HG02571 (cell line): ENCODE measurements at regions not wholly inside any gene's neighbourhood (a gene's known extent, or its start where the extent isn't known, plus 50 kb on each side); places are given as distances from the start of the nearest gene placed in this dataset.
"Not testable (repeated sequence)": the region's sequence is repeated elsewhere in the genome, so short reads cannot be mapped to it uniquely, and the experiment has no call there.

Experiments used
- ATAC-seq: cut with Tn5 transposase; IDR thresholded peaks from one replicate; pipeline ENCODE4 v1.9.1; 2021; ENCODE audit warnings: mild to moderate bottlenecking, moderate library complexity; ENCODE audit not compliant: unreplicated experiment

GRCh38 chr6:40888456-40888990 is 150.5 kb downstream of the UNC5CL start:
- ATAC-seq, result no peak

- no peak for ATAC-seq
These were observed 151.2 kb downstream of the UNC5CL start for GRCh38 chr6:40887792-40888340.

DNA sequence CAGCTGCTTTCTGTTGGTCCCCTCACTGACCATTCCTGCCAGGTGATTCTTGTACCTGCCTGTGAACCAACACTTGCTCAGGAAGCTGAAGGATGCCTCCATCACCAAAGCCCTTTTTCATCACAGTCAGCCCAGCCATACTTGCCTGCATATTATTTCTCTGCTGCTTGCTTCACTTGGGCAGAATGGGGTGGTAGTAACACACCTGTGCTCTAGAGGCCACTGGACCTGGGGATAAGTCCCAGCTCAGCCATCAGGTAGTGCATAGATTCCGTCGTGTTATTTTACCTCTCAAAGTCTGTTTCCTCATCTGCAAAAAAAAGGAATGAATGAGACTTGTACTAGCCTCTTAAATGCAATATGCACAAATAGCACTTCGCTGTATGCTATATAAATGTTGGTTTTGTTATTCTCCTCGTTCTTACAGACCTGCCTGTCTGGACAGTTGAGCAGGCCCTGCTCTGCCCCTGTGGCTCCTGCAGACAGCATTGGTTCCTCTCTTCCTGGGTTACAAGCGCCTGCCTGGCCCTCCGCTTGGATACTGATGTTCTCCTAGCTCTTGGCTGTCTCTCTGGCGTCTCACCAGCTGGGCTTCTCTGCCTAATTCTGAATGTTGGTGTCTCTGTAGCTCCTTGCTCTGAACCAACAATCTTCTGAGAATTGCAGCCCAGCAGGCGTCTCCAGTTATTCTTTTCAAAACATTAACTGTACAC is 151.8 kb downstream of the UNC5CL start:
- ATAC-seq, result no peak

- ATAC-seq, result no peak
These were observed 153.8 kb downstream of the UNC5CL start for GRCh38 chr6:40885139-40885774.

DNA sequence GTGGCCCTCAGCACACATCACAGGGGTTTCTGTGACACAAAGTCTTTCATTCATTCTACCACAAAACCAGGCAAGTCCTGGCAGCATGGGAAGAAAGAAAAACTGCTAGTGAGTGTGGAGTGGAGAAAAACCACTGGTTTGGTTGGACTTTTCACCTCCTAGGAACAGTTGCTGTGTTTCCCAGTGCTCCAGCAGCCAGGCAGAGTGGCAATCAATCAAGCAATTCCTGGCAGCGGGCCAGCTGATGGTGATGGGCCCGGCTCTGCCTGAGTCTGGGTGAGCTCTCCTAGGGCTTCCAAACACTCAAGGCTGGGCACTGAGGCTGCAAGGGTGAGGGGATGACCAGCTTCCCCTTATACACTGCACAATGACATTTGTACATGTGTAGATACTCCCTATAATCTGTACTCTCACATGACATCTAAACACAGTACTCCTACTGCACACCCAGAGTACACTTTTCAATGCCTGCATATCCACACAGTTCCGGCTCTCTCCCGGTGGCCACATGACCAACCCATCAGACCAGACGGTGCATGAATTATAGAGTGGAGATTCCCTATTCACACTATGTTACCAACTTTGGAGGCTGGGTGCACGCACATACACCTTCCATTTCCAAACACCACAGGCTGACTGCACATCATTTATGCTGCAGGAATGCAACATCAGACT is 156.6 kb downstream of the UNC5CL start:
- ATAC-seq, result no peak

- no peak for ATAC-seq
These were observed 157.5 kb downstream of the UNC5CL start for GRCh38 chr6:40881501-40881900.

GRCh38 chr6:40880906-40881305 is 158.1 kb downstream of the UNC5CL start:
- ATAC-seq, result no peak

DNA sequence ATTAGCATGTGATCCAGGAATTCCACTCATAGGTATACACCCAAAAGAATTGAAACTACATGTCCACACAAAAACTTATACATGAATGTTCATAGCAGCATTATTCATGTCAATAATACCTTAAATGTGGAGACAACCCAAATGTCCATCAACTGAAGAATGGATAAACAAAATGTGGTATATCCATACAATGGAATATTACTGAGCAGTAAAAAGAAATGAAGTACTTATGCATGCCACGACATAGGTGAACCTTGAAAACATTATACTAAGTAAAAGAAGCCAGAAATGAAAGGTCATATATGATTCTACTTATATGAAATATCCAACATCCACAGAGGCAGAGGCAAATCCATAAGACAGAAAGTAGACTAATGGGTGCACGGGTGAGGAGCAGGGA is 159.9 kb downstream of the UNC5CL start:
- ATAC-seq, result no peak

- ATAC-seq, result no peak
These were observed 161.7 kb downstream of the UNC5CL start for GRCh38 chr6:40877362-40877761.

GRCh38 chr6:40876336-40876735 is 162.7 kb downstream of the UNC5CL start:
- ATAC-seq, result no peak

DNA sequence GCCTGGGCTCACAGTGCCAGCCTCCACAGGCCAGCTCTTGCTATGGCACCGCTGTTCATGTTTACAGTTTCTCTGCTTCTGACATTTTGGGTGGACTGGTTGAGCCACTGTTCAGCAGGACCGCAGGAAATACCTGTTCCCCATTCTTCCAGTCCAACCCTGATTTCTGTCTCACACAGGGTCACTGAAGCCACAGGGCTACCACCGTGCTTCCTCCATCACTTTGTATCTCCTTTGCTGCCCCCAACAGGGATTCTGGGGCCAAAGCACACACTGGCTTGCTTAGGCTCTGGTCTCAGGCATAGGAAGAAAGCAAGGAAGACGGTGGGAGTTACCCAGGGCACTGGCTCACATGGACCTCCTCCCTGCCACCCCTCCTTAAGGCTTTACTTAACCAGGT is 164.5 kb downstream of the UNC5CL start:
- ATAC-seq, result no peak

GRCh38 chr6:40871424-40871823 is 167.6 kb downstream of the UNC5CL start:
- no peak for ATAC-seq

DNA sequence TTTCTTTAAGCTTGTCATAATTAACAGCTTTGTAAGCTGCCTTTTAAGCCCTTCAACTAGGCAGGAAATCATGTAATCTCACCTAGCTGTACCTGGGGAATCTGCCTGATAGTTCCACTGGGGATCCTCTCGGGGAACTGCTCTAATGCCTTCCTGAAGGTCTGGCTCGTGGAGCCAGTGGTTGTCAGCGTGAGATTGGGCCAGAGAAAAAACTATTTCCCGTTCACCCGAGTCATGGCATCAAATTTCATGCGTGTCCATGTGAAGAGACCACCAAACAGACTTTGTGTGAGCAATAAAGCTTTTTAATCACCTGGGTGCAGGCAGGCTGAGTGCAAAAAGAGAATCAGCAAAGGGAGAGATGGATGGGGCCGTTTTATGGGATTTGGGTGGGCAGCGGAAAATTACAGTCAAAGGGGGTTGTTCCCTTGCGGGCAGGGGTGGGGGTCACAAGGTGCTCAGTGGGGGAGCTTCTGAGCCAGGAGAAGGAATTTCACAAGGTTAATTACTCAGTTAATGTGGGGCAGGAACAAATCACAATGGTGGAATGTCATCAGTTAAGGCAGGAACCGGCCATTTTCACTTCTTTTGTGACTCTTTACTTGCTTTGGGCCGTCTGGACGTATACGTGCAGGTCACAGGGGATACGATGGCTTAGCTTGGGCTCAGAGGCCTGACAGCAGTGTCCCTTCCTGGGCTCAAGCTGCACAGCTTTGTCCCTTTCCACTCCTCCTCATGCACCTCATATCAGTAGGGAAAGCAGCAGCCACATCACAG is 170.7 kb downstream of the UNC5CL start:
- not testable (repeated sequence) for ATAC-seq

- ATAC-seq, result not testable (repeated sequence)
These were observed 171.5 kb downstream of the UNC5CL start for GRCh38 chr6:40867527-40867926.

GRCh38 chr6:40865259-40865658 is 173.8 kb downstream of the UNC5CL start:
- ATAC-seq, result not testable (repeated sequence)

DNA sequence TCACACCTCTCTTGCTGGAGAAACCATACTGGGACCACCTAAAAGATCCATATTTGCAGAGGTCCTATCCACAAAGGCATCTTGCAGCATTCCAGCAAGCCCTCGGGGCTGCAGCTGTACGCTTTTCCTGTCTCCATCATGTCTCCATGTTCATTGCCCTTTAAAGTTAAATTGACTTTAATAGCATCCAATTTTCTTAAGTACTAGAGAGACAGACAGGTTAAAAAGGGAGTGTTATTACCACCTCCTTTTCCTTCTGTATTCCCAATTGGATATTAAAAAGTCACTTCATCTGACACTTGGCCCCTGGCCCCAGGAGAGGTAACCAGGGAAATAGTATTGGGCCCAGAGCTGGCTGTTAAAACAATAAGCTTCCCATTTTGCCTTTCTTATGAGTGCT is 178.6 kb downstream of the UNC5CL start:
- no peak for ATAC-seq

DNA sequence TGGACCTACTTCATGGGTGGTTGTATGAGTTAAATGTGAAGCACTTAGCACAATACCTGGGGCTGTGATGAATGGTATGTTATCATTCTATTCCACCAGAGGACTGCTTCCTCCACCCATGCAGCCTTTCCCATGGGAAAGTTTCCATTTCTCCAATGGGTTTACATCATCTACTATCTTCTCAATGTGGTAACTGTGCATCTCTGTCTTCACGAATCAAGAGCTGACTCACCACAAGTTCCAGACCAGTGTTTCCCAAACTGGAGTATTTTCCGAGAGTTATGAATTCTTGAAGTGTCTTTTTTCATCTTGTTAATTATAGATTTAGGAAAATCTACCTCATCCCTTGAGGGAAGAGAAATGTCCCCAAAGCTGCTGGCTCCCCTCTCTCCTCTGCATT is 182.8 kb downstream of the UNC5CL start:
- ATAC-seq, result no peak

GRCh38 chr6:40855168-40855880 is 183.7 kb downstream of the UNC5CL start:
- no peak for ATAC-seq

DNA sequence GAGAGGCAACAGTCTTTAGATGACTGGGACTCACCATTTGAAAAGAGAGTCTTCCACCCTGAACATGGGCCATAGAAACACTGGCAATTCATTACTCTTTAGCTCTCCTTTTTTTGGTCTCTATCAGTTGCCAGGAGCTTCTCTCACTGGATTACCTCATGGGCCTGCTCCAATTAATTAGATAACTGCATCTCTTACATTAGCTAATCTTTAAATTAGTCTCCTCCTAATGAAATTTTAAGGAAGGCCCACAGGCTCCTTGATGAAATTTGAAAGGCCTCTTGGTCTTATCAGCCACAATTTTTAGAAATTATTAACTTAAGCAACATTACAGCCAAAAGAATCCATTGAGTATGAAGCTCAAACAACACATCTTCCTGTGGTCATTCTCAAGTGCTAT is 184.4 kb downstream of the UNC5CL start:
- ATAC-seq, result no peak

GRCh38 chr6:40852779-40853373 is 186.1 kb downstream of the UNC5CL start:
- ATAC-seq, result no peak
